MM.1S (cell line): ENCODE measurements at regions not wholly inside any gene's neighbourhood (a gene's known extent, or its start where the extent isn't known, plus 50 kb on each side); places are given as distances from the start of the nearest gene placed in this dataset.

Experiments
- DNase-seq: peaks from one replicate; pipeline ENCODE4 v3.0.0-alpha.2; 2015
- H2AFZ ChIP-seq: fragments of 300-600 bp; sonication (generic); 2 replicates; pipeline ENCODE4 v1.6.0; 2016; ENCODE audit warnings: antibody characterized with exemption, low read length
- H3F3A ChIP-seq: fragments of 300-600 bp; sonication (generic); 2 replicates; pipeline ENCODE4 v1.6.1; 2016; ENCODE audit warnings: mild to moderate bottlenecking, antibody characterized with exemption, low read length, moderate library complexity, mixed read lengths; ENCODE audit not compliant: insufficient read depth
- H3K27ac ChIP-seq: fragments of 300-600 bp; sonication (generic); 2 replicates; pipeline ENCODE4 v1.5.1; 2016; ENCODE audit warnings: mild to moderate bottlenecking, low read length
- H3K27me3 ChIP-seq: fragments of 300-600 bp; sonication (generic); replicated peaks from 2 replicates; pipeline ENCODE4 v1.6.0; 2016; ENCODE audit warnings: low read length; ENCODE audit not compliant: insufficient read depth
- H3K36me3 ChIP-seq: fragments of 300-600 bp; sonication (generic); replicated peaks from 2 replicates; pipeline ENCODE4 v1.6.1; 2016; ENCODE audit warnings: mild to moderate bottlenecking, low read length, mixed read lengths; ENCODE audit not compliant: insufficient read depth
- H3K4me1 ChIP-seq: fragments of 300-600 bp; sonication (generic); 2 replicates; pipeline ENCODE4 v1.6.1; 2016; ENCODE audit warnings: low read length, mixed read lengths
- H3K4me2 ChIP-seq: fragments of 300-600 bp; sonication (generic); 2 replicates; pipeline ENCODE4 v1.6.0; 2016; ENCODE audit warnings: low read depth, low read length
- H3K4me3 ChIP-seq: fragments of 300-600 bp; sonication (generic); 2 replicates; pipeline ENCODE4 v1.5.1; 2016; ENCODE audit warnings: low read length, mixed read lengths
- H3K79me2 ChIP-seq: fragments of 300-600 bp; sonication (generic); 2 replicates; pipeline ENCODE4 v1.6.1; 2016; ENCODE audit warnings: mixed run types, low read length, mixed read lengths
- H3K9ac ChIP-seq: fragments of 300-600 bp; sonication (generic); 2 replicates; pipeline ENCODE4 v1.6.1; 2016; ENCODE audit warnings: low read length, mixed read lengths
- H3K9me2 ChIP-seq: fragments of 300-600 bp; sonication (generic); replicated peaks from 2 replicates; pipeline ENCODE4 v1.6.1; 2016; ENCODE audit warnings: mild to moderate bottlenecking, low read length, mixed read lengths; ENCODE audit not compliant: insufficient read depth
- H3K9me3 ChIP-seq: fragments of 300-600 bp; sonication (generic); replicated peaks from 2 replicates; pipeline ENCODE4 v1.6.1; 2016; ENCODE audit warnings: mild to moderate bottlenecking, low read length, mixed read lengths; ENCODE audit not compliant: insufficient read depth
- H4K20me1 ChIP-seq: fragments of 300-600 bp; sonication (generic); 2 replicates; pipeline ENCODE4 v1.6.1; 2016; ENCODE audit warnings: mild to moderate bottlenecking, low read length, moderate library complexity, mixed read lengths; ENCODE audit not compliant: insufficient read depth
- EZH2 ChIP-seq: fragments of 300-600 bp; sonication (generic); optimal IDR thresholded peaks from 2 replicates; pipeline ENCODE3; 2017; ENCODE audit warnings: low read depth, mild to moderate bottlenecking, antibody characterized with exemption, low read length, mixed read lengths
- EZH2phosphoT487 ChIP-seq: fragments of 300-600 bp; sonication (generic); IDR thresholded peaks from 2 replicates; pipeline ENCODE4 v1.6.1; 2018; ENCODE audit warnings: antibody characterized with exemption, low read length
- TF ChIP-seq, protein P1 (sequence below): fragments of 300-600 bp; sonication (generic); IDR thresholded peaks from 2 replicates; pipeline ENCODE4 v1.5.1; 2016; ENCODE audit warnings: antibody characterized with exemption, low read length, mixed read lengths

DNA sequence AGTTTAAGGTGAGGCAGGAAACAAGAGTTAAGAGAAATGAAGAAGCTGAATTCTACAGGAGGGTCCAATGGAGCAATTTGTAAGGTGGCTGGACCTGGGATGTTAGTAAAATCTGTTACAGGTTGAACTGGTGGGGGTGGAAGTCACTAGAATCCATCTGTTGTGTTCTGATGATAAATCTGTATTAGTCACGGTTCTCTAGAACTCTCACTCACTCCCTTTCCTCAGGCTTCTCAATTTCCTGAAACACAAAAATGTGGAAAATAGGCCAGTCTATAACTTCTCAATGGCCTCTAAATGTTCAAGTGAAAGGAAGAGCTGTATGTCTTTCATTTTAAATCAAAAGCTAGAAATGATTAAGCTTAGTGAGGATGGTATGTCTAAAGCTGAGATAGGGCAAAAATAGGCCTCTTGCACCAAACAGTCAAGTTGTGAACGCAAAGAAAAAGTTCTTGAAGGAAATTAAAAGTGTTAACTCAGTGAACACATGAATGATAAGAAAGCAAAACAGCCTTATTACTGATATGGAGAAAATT lies 180.2 kb upstream of the CBLB start:
- Histone ChIP-seq H3F3A (no peaks in the 10 kb centered on the region), H3K27me3 (no peaks in the 10 kb centered on the region), H4K20me1 (no peaks in the 10 kb centered on the region), H3K27ac (no peak overlapping the region), H2AFZ (no peak overlapping the region), H3K4me3 (no peak overlapping the region), H3K9me2 (no peaks in the 10 kb centered on the region), H3K4me1 (no peaks in the 10 kb centered on the region), H3K9me3 (no peaks in the 10 kb centered on the region), H3K79me2 (no peaks in the 10 kb centered on the region), H3K4me2 (no peak overlapping the region), H3K9ac (no peak overlapping the region), H3K36me3 (no peaks in the 10 kb centered on the region)
- no peak for DNase-seq
- TF ChIP-seq EZH2phosphoT487 (no peak), EZH2 (no peak)
- TF ChIP-seq, protein P1, sequence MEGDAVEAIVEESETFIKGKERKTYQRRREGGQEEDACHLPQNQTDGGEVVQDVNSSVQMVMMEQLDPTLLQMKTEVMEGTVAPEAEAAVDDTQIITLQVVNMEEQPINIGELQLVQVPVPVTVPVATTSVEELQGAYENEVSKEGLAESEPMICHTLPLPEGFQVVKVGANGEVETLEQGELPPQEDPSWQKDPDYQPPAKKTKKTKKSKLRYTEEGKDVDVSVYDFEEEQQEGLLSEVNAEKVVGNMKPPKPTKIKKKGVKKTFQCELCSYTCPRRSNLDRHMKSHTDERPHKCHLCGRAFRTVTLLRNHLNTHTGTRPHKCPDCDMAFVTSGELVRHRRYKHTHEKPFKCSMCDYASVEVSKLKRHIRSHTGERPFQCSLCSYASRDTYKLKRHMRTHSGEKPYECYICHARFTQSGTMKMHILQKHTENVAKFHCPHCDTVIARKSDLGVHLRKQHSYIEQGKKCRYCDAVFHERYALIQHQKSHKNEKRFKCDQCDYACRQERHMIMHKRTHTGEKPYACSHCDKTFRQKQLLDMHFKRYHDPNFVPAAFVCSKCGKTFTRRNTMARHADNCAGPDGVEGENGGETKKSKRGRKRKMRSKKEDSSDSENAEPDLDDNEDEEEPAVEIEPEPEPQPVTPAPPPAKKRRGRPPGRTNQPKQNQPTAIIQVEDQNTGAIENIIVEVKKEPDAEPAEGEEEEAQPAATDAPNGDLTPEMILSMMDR = no peak

DNA sequence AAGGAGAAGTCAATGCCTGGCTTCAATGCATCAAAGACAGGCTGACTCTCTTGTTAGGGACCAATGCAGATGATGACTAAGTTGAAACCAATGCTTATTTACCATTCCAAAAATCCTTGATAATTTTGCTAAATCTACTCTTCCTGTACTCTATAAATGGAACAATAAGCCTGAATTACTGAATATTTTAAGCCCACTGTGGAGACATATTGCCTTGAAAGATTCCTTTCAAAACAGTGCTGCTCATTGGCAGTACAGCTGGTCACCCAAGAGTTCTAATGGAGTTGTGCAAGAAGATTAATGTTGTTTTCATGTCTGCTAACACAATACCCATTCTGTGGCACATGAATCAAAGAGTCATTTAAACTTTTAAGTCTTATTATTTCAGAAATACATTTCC lies 181.0 kb upstream of the CBLB start:
- Histone ChIP-seq H3K4me1 (no peaks in the 10 kb centered on the region), H3K36me3 (no peaks in the 10 kb centered on the region), H2AFZ (no peak overlapping the region), H3K27ac (no peak overlapping the region), H4K20me1 (no peaks in the 10 kb centered on the region), H3K4me3 (no peak overlapping the region), H3K9ac (no peak overlapping the region), H3K9me2 (no peaks in the 10 kb centered on the region), H3K79me2 (no peaks in the 10 kb centered on the region), H3K9me3 (no peaks in the 10 kb centered on the region), H3F3A (no peaks in the 10 kb centered on the region), H3K4me2 (no peak overlapping the region), H3K27me3 (no peaks in the 10 kb centered on the region)
- TF ChIP-seq, protein P1 = no peak
- TF ChIP-seq EZH2phosphoT487 (no peak), EZH2 (no peak)
- DNase-seq = no peak

DNA sequence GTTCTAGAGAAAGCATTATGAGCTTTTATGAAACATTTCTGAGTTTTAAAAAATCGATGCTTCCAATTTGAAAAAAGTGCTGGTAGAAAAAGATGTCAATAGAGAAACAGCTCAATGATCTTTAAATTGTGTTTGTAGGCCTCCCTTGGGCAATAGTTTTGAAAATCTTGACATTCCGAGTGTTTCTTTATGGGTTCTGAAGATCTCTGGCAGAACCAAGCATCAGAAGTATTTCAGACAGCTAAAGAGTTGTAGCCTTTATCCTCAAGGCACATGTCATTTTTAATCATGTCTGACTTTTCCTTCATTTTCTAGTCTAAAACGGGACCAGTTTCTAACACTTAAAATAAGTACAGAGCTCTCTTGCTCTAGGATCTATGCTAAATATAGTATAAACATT lies 188.1 kb upstream of the CBLB start:
- Histone ChIP-seq H3K9me3 (no peaks in the 10 kb centered on the region), H3K27me3 (no peaks in the 10 kb centered on the region), H3K36me3 (no peaks in the 10 kb centered on the region), H3K4me2 (no peak overlapping the region), H3K79me2 (no peaks in the 10 kb centered on the region), H3F3A (no peaks in the 10 kb centered on the region), H3K4me3 (no peak overlapping the region), H3K9me2 (no peaks in the 10 kb centered on the region), H4K20me1 (no peaks in the 10 kb centered on the region), H3K9ac (no peak overlapping the region), H3K4me1 (no peaks in the 10 kb centered on the region), H2AFZ (no peak overlapping the region), H3K27ac (no peak overlapping the region)
- no peak for DNase-seq
- TF ChIP-seq, protein P1 = no peak
- TF ChIP-seq EZH2phosphoT487 = no peak
- TF ChIP-seq EZH2 = no peak
